Keratinocyte (primary cell): ENCODE measurements at regions not wholly inside any gene's neighbourhood (a gene's known extent, or its start where the extent isn't known, plus 50 kb on each side); places are given as distances from the start of the nearest gene placed in this dataset.

Source experiments
- CTCF ChIP-seq, 3 experiments: IDR thresholded peaks in 1 of 3; conservative IDR thresholded peaks in 1 of 3; optimal IDR thresholded peaks in 1 of 3; 2 replicates in 2 of 3; 3 replicates in 1 of 3; pipeline versions ENCODE3 to v1.5.1; 2011; ENCODE audit warnings: low read length in 3 of 3, mild to moderate bottlenecking in 3 of 3, moderate library complexity in 2 of 3, control low read depth in 1 of 3, inconsistent platforms in 1 of 3; ENCODE audit not compliant: insufficient read depth in 2 of 3; ENCODE audit errors: extremely low read depth in 1 of 3
- EZH2 ChIP-seq: IDR thresholded peaks from one replicate; pipeline ENCODE4 v1.6.1; 2012; ENCODE audit warnings: inconsistent platforms, mild to moderate bottlenecking, low read length, moderate library complexity

GRCh38 chr10:64365663-64366062, 844.5 kb downstream of the REEP3 start:
- TF ChIP-seq EZH2 (no peak), CTCF (optimal IDR thresholded peaks at IDR 0.05 in 1 of 3, IDR thresholded peaks at IDR 0.05 in 1 of 3, conservative IDR thresholded peaks at IDR 0.05 in 1 of 3; ENCODE audit: extremely low read depth in 1 of 3, insufficient read depth in 2 of 3, low read length in 3 of 3) (no peak)
